NCI-H226 (cell line): ENCODE measurements at regions not wholly inside any gene's neighbourhood (a gene's known extent, or its start where the extent isn't known, plus 50 kb on each side); places are given as distances from the start of the nearest gene placed in this dataset.

Experiments
- DNase-seq: peaks from one replicate; pipeline ENCODE4 v3.0.0-alpha.2; 2015

DNA sequence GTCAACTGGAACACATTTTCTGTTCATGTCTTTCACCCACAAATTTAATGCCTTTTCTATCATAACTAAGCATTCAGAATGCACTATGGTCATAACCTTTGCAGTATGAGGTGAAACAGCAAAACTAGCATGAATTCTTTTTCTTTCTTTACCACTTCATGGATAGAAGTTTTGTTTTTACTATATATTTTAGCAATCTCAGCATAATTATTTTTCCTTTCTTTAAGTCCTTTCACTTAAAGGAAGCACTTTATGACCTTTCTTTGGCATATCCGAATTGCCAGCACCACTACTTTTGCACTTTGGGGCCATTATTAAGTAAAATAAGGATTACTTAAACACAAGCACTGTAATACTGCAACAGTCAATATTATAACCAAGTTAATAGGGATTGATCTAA lies 115.1 kb upstream of the DKK2 start:
- no peak for DNase-seq

DNA sequence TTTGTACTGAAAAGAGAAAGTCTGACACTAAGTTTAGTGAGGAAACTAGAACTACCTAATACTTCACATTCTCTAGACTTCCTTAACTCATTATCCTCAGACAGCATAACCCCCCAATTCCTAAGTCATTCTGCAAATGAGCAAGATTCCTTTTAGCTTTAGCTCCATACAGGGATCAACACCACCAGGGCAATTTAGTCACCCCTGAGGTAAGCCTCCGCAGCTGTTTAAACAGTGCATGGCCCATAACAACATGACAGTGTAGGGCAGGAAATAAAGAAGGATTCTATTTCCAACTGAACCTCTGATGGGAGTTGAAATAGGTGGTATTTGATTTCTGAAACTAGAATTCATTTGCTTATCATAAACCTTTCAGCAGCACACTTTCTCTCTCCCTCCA lies 112.8 kb upstream of the DKK2 start:
- DNase-seq = no peak

DNA sequence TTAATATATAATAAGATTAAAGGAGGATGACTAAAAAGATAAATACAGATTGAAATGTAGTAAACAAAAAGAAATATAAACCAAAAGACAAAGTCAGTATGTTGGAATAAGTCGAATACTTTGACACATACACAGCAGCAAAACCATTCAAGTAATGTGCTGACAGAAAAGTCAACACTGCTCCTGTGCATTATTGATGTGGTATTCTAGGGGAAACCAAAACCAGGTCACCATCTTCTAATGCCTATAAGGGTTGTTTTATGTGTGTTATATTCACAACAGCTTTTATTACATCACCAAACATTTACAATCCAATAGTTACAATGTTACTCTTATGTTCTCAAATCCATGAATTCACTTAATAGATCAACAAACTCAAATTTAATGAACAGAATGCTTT lies 111.8 kb upstream of the DKK2 start:
- no peak for DNase-seq

DNA sequence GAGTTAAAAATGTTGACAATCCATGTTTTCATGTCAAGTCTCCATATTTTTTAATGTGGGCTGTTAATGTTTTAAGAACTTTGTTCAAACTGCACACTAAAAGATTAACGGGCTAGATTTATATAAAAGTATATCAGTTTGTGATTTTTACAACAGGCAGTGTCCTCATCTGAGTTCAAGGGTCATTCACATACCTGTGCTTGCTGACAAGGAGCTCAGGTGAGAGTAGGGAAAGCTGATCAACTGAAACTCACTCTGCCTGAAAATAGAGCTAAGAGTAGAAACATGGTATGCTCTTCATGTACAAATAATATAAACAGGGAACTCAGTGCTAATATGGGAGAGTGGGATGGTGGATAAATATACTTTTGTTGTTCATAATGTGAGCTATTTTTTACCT lies 102.3 kb upstream of the DKK2 start:
- no peak for DNase-seq

DNA sequence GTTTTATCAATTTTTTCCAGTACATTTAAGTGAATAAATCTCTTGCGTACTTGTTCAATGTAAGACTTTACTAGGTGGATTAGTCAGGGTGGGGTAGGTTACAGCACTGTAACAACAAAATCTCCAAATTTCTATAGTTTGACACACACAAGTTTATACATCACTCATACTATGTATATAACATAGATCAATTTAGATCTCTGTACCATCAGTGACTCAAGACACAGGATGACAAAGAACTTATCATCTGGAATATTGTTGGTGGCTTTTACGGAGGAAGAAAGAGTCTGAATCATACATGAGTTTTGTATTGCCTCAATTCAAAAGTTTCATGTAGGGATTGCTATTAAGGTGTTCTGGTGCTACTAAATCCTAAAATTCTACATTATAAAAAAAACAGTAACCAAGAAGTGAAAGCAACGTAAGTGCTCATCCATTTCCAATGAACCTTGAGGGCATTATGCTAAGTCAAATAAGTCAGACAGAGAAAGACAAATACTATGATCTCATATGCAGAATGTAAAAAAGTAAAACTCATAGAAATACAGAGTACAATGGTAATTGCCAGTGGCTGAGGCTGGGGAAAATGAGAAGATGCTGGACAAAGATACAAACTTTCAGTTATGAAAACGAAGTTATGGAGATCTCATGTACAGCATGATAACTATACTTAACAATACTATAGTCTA lies 98.0 kb upstream of the DKK2 start:
- DNase-seq = no peak

DNA sequence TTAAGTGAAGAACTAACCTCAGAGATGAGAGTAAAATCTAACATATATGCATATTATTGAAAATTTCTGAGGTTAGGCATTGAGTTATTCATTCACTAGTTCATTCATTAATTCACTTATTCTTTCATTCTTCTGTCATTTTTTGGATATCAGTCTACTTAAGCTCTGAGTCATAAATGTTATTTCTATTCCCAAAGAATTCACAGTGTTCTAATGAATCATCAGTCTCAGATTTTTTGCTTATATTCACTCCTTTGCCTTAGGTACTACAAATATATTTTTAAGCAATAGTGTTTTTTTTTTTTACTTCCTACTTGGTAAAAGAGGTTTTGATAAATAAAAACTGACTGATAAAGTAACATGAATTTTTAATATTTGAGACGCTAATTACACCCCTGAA lies 95.2 kb upstream of the DKK2 start:
- peak; percentile 26 for DNase-seq

DNA sequence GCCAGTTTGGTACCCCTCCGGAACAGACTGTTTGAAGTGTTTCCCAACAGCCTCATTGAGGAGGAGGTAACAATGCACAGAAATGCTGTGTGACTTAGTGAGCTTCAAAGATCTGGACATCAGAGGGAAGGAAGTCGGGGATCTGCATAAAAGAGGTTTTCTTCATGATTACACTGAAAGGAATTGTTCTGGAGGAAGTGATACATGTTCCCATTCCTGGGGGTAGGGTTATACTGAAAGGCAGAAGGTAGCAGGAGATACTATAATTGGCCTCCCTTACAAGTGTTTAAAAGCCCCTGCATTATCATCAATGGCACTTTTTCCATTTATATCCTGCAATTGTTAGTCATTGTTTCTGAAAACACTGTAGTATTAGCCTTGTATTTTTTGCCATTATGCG lies 94.0 kb upstream of the DKK2 start:
- DNase-seq = peak; percentile 22

DNA sequence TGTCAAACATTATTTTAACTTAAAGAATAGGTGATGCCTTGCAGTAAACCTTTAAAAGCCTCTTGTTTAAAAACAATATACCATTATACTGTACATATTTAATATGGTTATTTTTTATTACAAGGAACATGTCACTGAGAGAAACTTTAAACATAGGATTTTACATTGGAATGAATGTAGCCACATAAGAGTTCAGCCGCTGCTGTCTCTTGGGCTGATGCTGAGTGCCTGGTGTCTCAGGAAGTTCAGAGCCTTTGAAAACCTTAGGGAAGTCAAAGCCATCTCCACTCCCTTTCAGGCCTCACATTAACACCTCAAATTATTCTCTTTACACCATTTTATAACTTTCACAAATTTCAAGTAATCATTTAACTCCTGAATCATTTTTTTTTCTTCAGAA lies 93.5 kb upstream of the DKK2 start:
- no peak for DNase-seq

DNA sequence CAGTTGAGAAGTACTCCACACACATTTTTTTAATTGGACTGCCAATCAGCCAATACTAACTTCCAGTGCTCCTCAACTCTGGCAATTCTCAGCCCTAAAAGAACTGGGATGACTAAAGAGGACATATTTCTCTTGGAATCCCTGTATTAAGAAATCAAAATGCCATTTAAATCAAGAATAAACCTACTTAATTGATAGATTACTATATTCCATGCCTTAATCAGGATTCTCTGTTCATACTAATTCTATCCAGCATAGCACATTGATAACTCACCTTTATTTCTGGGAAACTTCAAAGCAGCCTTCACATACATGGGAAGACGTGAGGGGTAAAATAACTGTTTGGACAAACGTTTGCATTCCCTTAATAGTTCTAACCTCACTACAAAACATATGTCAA lies 93.0 kb upstream of the DKK2 start:
- DNase-seq = no peak

DNA sequence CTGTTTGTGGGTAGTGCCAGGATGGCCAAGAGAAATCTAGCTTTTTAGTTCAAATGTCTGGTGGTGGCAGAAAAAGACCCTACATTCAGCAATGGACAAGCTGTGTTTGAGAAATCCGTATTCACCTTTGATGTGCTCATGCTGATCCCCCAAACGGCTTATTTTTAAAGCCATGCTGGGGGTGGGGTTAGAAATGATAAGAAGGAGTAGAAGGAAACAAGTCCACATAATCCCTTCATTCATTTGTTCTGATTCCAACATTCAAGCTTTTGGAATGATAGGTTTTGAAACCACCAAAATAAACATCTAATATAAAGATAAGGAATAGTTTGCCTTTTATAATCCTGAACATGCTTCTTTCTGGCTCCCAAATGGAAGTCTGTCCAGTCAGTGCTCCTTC lies 92.0 kb upstream of the DKK2 start:
- DNase-seq = no peak

DNA sequence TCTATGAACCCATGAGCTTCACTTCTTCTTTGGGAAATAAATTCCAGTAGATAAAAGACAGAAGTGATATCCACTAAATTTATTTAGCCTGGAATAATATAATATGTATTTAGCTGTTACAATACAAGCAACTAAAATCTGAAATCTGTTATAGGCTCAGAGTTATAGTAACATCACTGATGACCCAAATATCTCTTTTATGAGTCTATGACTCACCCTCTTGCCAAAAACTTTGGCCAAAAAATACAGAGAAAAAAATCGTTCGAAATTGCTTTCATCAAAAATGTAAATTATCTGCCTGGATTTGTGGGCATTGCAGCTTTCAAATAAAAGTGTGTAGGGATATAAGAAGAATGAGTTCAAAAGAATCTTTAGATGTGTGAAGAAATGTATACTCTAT lies 89.4 kb upstream of the DKK2 start:
- DNase-seq = no peak

DNA sequence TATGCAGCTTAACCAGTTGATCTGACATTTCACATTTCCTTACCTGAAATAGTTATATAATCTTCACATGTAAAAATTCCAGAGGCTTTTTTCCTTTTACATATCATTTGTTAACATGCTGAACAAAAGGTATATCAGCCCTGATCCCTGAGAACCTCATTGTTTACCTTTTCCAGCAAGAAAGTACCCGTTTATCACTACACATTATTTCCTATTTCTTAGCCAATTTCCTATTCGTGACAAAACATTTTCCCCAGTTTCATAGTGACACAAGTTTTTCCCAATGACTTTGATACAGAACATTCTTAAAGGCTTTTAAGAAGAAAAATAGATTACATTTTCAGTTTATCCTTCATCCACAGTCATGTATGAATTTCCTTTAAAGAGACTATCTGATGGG lies 86.6 kb upstream of the DKK2 start:
- no peak for DNase-seq

DNA sequence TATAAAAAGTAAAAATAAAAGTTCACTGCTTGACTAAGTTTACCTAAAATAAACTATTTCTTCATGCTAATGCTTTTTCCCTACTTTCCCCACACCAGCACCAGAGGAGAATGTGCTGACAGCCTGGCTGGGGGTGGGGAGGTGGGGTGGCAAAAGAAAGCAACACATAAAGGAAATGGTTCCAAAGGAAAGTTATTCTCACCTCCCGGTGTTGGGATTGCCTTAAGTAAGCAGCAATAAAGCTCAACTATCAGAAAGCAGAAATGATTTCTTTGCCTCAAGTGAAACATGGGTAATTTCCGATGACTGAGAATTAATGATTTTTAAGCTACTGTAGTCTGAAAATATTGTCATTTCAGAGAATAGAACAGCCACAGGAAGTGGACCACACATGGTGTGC lies 84.5 kb upstream of the DKK2 start:
- no peak for DNase-seq

DNA sequence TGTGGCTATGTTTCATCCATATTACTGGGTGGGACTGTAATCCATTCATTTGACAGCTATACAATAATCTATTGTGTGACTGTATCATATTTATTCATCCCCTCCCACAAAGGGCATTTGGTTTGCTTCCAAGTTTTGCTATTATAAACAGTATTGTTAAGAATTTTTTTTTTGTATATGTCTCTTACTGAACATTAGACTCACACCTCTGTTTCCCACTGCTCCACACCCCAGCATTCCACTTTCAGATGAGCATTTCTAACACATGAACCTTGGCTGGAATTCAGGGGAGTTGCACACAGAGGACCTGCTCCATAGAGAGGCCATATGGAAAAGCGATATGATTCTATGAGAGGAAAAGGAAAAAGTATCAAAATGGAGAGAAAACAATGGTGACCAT lies 81.6 kb upstream of the DKK2 start:
- no peak for DNase-seq

DNA sequence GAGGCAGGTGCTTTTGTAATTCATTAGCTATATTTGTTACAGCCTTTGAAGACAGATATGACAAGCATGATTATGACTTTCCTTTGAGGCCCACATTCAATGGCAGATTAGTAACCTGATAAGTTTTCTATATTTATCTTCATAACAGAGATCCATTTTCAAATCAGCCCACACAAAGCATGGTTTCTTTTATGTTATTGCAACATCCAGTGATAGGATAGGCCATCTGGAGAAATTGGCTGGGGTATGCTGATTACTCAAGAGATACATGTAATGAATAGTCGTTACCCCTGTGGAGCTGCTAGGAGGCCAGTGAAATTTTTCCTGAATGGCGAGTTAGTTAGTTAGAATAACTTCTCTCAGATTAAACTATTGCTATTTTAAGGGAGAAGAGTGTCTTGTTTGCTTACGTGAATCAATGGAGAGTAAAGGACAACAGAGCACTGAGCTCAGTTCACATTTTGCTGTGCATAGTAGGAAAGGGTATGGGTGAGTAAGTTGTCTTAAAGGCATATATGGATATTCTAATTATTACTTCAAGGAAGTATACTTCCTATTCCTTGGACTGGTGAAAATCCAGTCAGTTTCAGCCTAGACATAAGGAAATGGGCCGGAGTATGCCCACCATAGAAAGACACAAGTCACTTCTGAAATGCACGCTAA lies 79.2 kb upstream of the DKK2 start:
- no peak for DNase-seq

DNA sequence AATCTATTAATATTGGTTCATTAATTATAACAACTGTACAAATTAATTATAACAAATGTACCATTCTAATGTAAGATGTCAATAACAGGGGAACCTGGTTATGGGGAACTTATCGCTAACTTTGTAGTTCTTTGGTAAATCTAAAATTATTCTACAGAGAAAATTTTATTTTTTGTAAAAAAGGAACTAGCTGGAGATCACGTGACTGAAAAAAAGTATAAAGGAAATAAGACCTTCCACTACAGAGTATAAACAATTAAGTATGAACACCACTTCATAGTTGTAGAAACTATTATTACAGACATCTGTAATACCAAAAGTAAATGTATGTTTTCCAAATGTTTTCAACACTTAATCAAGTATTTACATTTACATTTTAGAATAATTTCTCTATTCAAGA lies 77.9 kb upstream of the DKK2 start:
- no peak for DNase-seq

DNA sequence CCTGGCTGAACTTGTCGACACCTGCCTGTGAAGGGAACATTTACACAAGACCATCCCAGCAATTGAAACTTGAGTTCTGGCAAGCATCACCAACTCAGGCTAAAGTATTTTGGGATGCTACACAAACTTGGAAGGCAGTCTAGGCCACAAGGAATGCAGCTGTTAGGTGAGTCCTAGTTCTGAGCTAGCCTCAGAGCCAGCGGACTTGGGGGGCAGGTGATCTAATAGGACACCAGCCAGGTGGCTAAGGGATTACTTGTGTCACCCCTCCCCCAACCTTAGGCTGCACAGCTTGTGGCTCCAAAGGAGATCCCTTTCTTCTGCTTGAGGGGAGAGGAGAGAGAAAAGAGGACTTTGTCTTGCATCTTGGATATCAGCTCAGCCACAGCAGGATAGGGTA lies 62.3 kb upstream of the DKK2 start:
- DNase-seq = no peak

DNA sequence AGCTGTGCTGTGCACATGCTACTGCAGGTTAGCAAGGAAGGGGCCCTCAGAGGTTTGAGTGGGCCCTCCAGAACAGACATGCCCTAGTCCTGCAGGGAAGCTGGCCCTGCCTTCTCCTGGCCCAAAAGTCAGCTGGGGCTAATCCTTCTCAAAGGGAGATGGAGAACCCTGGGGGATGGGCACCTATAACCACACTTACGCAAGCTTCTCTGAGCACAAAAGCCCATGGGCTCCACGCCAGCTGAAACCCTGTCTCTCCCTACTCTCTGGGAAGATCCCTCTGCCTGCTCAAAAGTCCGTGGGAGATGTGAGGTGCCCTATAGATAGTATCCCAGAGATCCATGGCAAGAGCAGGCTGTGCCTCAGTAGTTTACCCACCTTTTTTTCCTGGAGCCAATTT lies 58.9 kb upstream of the DKK2 start:
- DNase-seq = no peak

DNA sequence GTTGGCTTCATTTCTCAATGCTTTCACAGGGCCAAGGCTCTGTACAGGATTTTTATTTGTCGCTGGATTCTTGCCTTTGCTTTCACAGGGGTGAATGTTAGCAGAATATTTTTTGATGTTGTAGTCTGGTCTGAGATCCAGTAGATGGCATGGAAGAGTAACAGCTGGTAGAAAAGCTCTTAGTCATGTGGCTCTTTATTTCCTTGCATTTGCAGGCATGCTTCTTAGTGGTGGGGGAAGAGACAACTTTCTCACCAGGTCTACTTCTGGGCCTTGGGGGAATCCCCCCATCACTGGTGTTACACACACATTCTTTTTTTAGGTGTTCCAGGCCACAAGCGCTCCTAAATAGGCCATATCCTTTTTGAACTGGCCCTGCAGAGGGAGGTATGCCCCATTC lies 58.2 kb upstream of the DKK2 start:
- peak; percentile 19 for DNase-seq
